Stomach (tissue), 8 donors: ENCODE measurements at regions not wholly inside any gene's neighbourhood (a gene's known extent, or its start where the extent isn't known, plus 50 kb on each side); places are given as distances from the start of the nearest gene placed in this dataset.

Experiments used
- DNase-seq, 2 donors: peaks; one replicate each; pipeline versions ENCODE4 v3.0.0 to v3.0.0-alpha.2; 2013 to 2019
- H3K27ac ChIP-seq, 5 donors: fragments of 200-600 bp in 4 of 5; sonication (generic) in 4 of 5; one replicate each; pipeline ENCODE4 v1.5.1; 2013 to 2019; ENCODE audit warnings: mild to moderate bottlenecking in 1 of 5, moderate library complexity in 1 of 5
- H3K27me3 ChIP-seq, 3 donors: fragments of 200-600 bp; sonication (generic); one replicate each; pipeline ENCODE4 v1.5.1; 2017 to 2019; ENCODE audit warnings: mixed run types in 1 of 3
- H3K36me3 ChIP-seq, 4 donors: fragments of 200-600 bp; sonication (generic); 1 replicate in 3 of 4; 2 replicates in 1 of 4; pipeline ENCODE4 v1.5.1; 2016 to 2019
- H3K4me1 ChIP-seq, 4 donors: fragments of 200-600 bp; sonication (generic); one replicate each; pipeline ENCODE4 v1.5.1; 2016 to 2019
- H3K4me3 ChIP-seq, 4 donors: fragments of 200-600 bp; sonication (generic) in 3 of 4; one replicate each; pipeline ENCODE4 v1.5.1; 2016 to 2019; ENCODE audit warnings: mild to moderate bottlenecking in 1 of 4
- H3K9me3 ChIP-seq, 4 donors: fragments of 200-600 bp; sonication (generic); one replicate each; pipeline ENCODE4 v1.5.1; 2016 to 2019
- EP300 ChIP-seq: sonication (generic); formaldehyde crosslinking; IDR thresholded peaks from one replicate; pipeline ENCODE4 v1.6.1; 2017; ENCODE audit warnings: antibody characterized with exemption
- POLR2A ChIP-seq, 4 donors: fragments of 450-650 bp; IDR thresholded peaks; one replicate each; pipeline ENCODE4 v1.6.1; 2016; ENCODE audit warnings: antibody characterized with exemption in 4 of 4, control low read depth in 2 of 4, mild to moderate bottlenecking in 1 of 4, moderate library complexity in 1 of 4
- POLR2AphosphoS5 ChIP-seq, 3 donors: sonication (generic); formaldehyde crosslinking; IDR thresholded peaks; one replicate each; pipeline ENCODE4 v1.6.1; 2016; ENCODE audit warnings: antibody characterized with exemption in 3 of 3
- WGBS, 5 donors: extraction: QIAGEN DNeasy Blood & Tissue Kit in 3 of 5; methylation state at CpG; one replicate each; pipeline versions ENCODE4 v1.1.5 to v1.1.7; 2013 to 2018; 5-methylcytosine and 5-hydroxymethylcytosine counted together
- intact Hi-C: fragments of 100-400 bp; cut with DNase I; formaldehyde crosslinking; loops from one replicate; pipeline ENCODE4 v1.15.1; 2023; ENCODE audit warnings: low total_unique reads
- TF ChIP-seq, protein P1 (sequence below), 7 experiments: fragments of 450-650 bp in 4 of 7; fragments of 200-600 bp in 3 of 7; sonication (generic) in 3 of 7; IDR thresholded peaks; one replicate each; pipeline ENCODE4 v1.5.1; 2016 to 2019; ENCODE audit warnings: antibody characterized with exemption in 7 of 7, control low read depth in 2 of 7, mild to moderate bottlenecking in 1 of 7
- donor health status: healthy with polysubstance abuse.
- donor health status: Bipolar disorder and iron deficiency.
- donor health status: healthy.

DNA sequence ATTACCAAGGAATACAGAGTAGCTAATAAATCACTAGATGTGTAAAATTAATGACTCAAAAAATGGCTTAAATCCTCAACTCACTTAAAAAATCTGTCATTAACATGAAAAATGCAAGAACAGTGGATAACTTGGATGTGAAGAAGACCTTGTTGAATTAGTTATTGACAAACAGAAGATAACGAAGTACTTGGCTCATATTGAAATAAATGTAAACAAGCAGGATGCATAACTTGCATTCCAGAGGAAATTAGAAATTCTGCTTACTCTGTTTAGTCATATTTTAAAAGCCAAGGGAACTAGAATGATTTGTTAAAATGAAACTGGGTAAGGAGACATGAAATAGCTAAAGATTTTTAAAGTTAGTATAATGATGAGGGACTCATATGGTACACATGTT, 1812.2 kb downstream of the PCDH9 start:
- H3K4me3 ChIP-seq, result no peak overlapping the region
- H3K27me3 ChIP-seq, result no peaks in the 10 kb centered on the region
- TF ChIP-seq EP300, result no peak
- no peak for TF ChIP-seq POLR2A (IDR thresholded peaks at IDR 0.05)
- no peak for TF ChIP-seq POLR2AphosphoS5 (IDR thresholded peaks at IDR 0.05)
- TF ChIP-seq, protein P1, sequence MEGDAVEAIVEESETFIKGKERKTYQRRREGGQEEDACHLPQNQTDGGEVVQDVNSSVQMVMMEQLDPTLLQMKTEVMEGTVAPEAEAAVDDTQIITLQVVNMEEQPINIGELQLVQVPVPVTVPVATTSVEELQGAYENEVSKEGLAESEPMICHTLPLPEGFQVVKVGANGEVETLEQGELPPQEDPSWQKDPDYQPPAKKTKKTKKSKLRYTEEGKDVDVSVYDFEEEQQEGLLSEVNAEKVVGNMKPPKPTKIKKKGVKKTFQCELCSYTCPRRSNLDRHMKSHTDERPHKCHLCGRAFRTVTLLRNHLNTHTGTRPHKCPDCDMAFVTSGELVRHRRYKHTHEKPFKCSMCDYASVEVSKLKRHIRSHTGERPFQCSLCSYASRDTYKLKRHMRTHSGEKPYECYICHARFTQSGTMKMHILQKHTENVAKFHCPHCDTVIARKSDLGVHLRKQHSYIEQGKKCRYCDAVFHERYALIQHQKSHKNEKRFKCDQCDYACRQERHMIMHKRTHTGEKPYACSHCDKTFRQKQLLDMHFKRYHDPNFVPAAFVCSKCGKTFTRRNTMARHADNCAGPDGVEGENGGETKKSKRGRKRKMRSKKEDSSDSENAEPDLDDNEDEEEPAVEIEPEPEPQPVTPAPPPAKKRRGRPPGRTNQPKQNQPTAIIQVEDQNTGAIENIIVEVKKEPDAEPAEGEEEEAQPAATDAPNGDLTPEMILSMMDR (IDR thresholded peaks at IDR 0.05), result no peak
- H3K27ac ChIP-seq, result no peak overlapping the region
- intact Hi-C loops, result no loop called here
- no peak for DNase-seq
- 24 to 40% (median 29%) methylated on average over 1 of the region's 1 CpG for WGBS, 5 donors
- no peaks in the 10 kb centered on the region for H3K9me3 ChIP-seq
- H3K4me1 ChIP-seq, result no peaks in the 10 kb centered on the region
- no peaks in the 10 kb centered on the region for H3K36me3 ChIP-seq

DNA sequence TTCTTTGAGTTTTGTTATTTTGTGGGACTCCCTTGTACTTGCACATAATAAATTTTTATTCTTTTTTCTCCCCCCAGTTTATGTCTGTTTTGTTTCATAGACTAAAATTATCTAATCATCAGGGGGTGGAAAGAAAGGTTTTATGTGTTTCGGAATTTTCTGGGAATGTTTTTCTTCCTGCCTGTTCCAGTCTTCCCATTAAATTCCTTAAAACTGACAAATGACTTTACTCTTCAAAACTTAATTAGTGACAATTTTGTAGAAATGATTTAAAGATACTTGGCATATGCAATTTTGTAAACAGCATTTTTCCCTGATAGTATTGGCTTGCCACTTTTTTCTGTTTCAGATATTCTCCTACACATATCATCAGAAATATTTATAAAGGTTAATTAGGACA, 1813.4 kb downstream of the PCDH9 start:
- no peaks in the 10 kb centered on the region for H3K27me3 ChIP-seq
- intact Hi-C loops, result no loop called here
- no peaks in the 10 kb centered on the region for H3K9me3 ChIP-seq
- 83 to 95% (median 90%) methylated on average over 1 of the region's 1 CpG for WGBS, 5 donors
- H3K4me1 ChIP-seq, result no peaks in the 10 kb centered on the region
- no peaks in the 10 kb centered on the region for H3K36me3 ChIP-seq
- DNase-seq, result no peak
- no peak overlapping the region for H3K27ac ChIP-seq
- TF ChIP-seq, protein P1 (IDR thresholded peaks at IDR 0.05), result no peak
- TF ChIP-seq POLR2AphosphoS5 (IDR thresholded peaks at IDR 0.05) (no peak), POLR2A (IDR thresholded peaks at IDR 0.05) (no peak), EP300 (no peak)
- H3K4me3 ChIP-seq, result no peak overlapping the region

DNA sequence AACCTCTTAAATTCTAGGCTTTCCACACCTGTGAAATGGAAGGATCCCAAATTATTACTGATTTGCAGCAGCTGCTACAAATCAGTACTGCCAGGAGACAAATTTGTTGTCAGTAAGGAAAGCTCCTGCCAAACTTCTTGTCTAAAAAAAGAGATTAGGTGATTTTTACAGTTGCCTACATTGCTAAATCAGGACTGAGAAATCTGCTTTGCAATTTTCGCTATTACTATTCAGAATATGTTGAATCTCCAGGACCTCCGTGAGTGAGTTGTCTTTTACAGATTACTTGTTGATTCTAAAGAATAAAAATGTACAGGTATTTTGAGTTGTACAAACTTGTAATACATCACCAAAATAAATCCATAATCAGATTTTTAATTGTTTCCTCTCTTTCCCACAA, 1815.9 kb downstream of the PCDH9 start:
- WGBS, 5 donors, result 79 to 88% (median 83%) methylated on average over 2 of the region's 2 CpGs
- no peak overlapping the region for H3K27ac ChIP-seq
- no peaks in the 10 kb centered on the region for H3K27me3 ChIP-seq
- no peak for DNase-seq
- H3K4me1 ChIP-seq, result no peaks in the 10 kb centered on the region
- no peaks in the 10 kb centered on the region for H3K9me3 ChIP-seq
- TF ChIP-seq POLR2AphosphoS5 (IDR thresholded peaks at IDR 0.05) (no peak), POLR2A (IDR thresholded peaks at IDR 0.05) (no peak), EP300 (no peak)
- TF ChIP-seq, protein P1 (IDR thresholded peaks at IDR 0.05), result no peak
- no peaks in the 10 kb centered on the region for H3K36me3 ChIP-seq
- no peak overlapping the region for H3K4me3 ChIP-seq
- intact Hi-C loops, result no loop called here

DNA sequence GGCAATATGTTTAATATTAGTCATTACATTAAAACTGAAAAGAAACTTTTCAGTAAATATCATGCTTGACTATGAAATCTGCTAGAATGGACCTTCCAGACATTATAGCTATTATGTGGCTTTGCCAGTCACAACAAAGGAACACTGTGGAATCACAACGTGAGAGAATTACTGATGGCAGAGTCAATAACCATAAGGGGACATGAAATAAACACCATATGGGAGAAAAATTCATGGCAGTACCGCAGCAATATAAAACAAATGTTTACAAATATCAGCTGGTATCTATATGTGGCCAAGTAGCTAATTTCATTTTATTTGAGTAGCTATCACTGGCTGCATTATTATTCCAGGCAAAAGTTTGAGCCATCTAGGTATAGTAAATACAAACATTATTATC, 1818.6 kb downstream of the PCDH9 start:
- intact Hi-C loops, result no loop called here
- Histone ChIP-seq H3K27ac (no peak overlapping the region), H3K4me3 (no peak overlapping the region), H3K27me3 (no peaks in the 10 kb centered on the region), H3K36me3 (no peaks in the 10 kb centered on the region), H3K4me1 (no peaks in the 10 kb centered on the region), H3K9me3 (no peaks in the 10 kb centered on the region)
- WGBS, 5 donors, result 57 to 67% (median 62%) methylated on average over 2 of the region's 2 CpGs
- TF ChIP-seq, protein P1 (IDR thresholded peaks at IDR 0.05), result no peak
- TF ChIP-seq POLR2A (IDR thresholded peaks at IDR 0.05) (no peak), EP300 (no peak), POLR2AphosphoS5 (IDR thresholded peaks at IDR 0.05) (no peak)
- no peak for DNase-seq
